Transverse colon (tissue), 4 donors: ENCODE measurements at regions not wholly inside any gene's neighbourhood (a gene's known extent, or its start where the extent isn't known, plus 50 kb on each side); places are given as distances from the start of the nearest gene placed in this dataset.

Experiments used
- CTCF ChIP-seq, 5 experiments: fragments of 200-600 bp in 3 of 5; fragments of 450-650 bp in 2 of 5; sonication (generic) in 3 of 5; IDR thresholded peaks; 1 replicate in 2 of 5; 2 replicates in 3 of 5; pipeline ENCODE4 v1.5.1; 2016 to 2017; ENCODE audit warnings: antibody characterized with exemption in 5 of 5, inconsistent platforms in 3 of 5, mild to moderate bottlenecking in 2 of 5, moderate library complexity in 1 of 5
- EP300 ChIP-seq: sonication (generic); formaldehyde crosslinking; IDR thresholded peaks from one replicate; pipeline ENCODE4 v1.6.1; 2017; ENCODE audit warnings: antibody characterized with exemption, low read depth
- POLR2A ChIP-seq: fragments of 450-650 bp; IDR thresholded peaks from one replicate; pipeline ENCODE4 v1.6.1; 2016; ENCODE audit warnings: antibody characterized with exemption, mild to moderate bottlenecking, moderate library complexity
- POLR2AphosphoS5 ChIP-seq, 3 donors: sonication (generic); formaldehyde crosslinking; IDR thresholded peaks; one replicate each; pipeline ENCODE4 v1.6.1; 2016; ENCODE audit warnings: antibody characterized with exemption in 3 of 3

GRCh38 chr6:120990866-120991265 lies 343.4 kb downstream of the TBC1D32 start:
- TF ChIP-seq CTCF (IDR thresholded peaks at IDR 0.05), result no peak
- TF ChIP-seq POLR2A, result no peak
- no peak for TF ChIP-seq POLR2AphosphoS5 (IDR thresholded peaks at IDR 0.05)
- no peak for TF ChIP-seq EP300
